ENCODE measurements at regions not wholly inside any gene's neighbourhood (a gene's known extent, or its start where the extent isn't known, plus 50 kb on each side); places are given as distances from the start of the nearest gene placed in this dataset.

- no peak for DNase-seq
Measured at GRCh38 chr12:127223731-127224130, 1043.2 kb upstream of the TMEM132C start.

GRCh38 chr12:127230843-127231260, 1036.1 kb upstream of the TMEM132C start:
- no peak for DNase-seq

GRCh38 chr12:127231371-127231770, 1035.6 kb upstream of the TMEM132C start:
- DNase-seq: no peak

- DNase-seq: no peak
Measured at GRCh38 chr12:127233016-127233415, 1034.0 kb upstream of the TMEM132C start.

GRCh38 chr12:127235761-127236160, 1031.2 kb upstream of the TMEM132C start:
- no peak for DNase-seq

GRCh38 chr12:127236491-127236890, 1030.5 kb upstream of the TMEM132C start:
- no peak for DNase-seq

GRCh38 chr12:127237151-127237550, 1029.8 kb upstream of the TMEM132C start:
- no peak for DNase-seq

- no peak for DNase-seq
Measured at GRCh38 chr12:127238107-127238506, 1028.9 kb upstream of the TMEM132C start.

- no peak for DNase-seq
Measured at GRCh38 chr12:127239781-127240180, 1027.2 kb upstream of the TMEM132C start.

- no peak for DNase-seq
Measured at GRCh38 chr12:127240249-127240929, 1026.6 kb upstream of the TMEM132C start.

GRCh38 chr12:127241072-127241817, 1025.7 kb upstream of the TMEM132C start:
- DNase-seq: no peak

GRCh38 chr12:127245009-127245408, 1022.0 kb upstream of the TMEM132C start:
- no peak for DNase-seq

GRCh38 chr12:127245437-127245836, 1021.5 kb upstream of the TMEM132C start:
- DNase-seq: no peak

GRCh38 chr12:127247937-127248336, 1019.0 kb upstream of the TMEM132C start:
- DNase-seq: no peak

GRCh38 chr12:127249428-127249827, 1017.5 kb upstream of the TMEM132C start:
- no peak for DNase-seq

- no peak for DNase-seq
Measured at GRCh38 chr12:127253797-127254327, 1013.1 kb upstream of the TMEM132C start.

GRCh38 chr12:127254420-127254955, 1012.5 kb upstream of the TMEM132C start:
- no peak for DNase-seq

GRCh38 chr12:127257366-127257935, 1009.5 kb upstream of the TMEM132C start:
- no peak for DNase-seq

GRCh38 chr12:127260531-127260930, 1006.4 kb upstream of the TMEM132C start:
- no peak for DNase-seq

- no peak for DNase-seq
Measured at GRCh38 chr12:127260999-127261398, 1006.0 kb upstream of the TMEM132C start.

GRCh38 chr12:127262615-127263014, 1004.4 kb upstream of the TMEM132C start:
- DNase-seq: no peak

GRCh38 chr12:127263621-127264020, 1003.3 kb upstream of the TMEM132C start:
- DNase-seq: no peak

- no peak for DNase-seq
Measured at GRCh38 chr12:127267128-127267527, 999.8 kb upstream of the TMEM132C start.

- no peak for DNase-seq
Measured at GRCh38 chr12:127268213-127268612, 998.8 kb upstream of the TMEM132C start.

Measured in stimulated activated CD8-positive, alpha-beta memory T cell treated with anti-CD3 and anti-CD28 coated beads, Interleukin-4, amount 100 ng/mL, for 48 hours (primary cell).